GM12874 (cell line): ENCODE measurements at regions not wholly inside any gene's neighbourhood (a gene's known extent, or its start where the extent isn't known, plus 50 kb on each side); places are given as distances from the start of the nearest gene placed in this dataset.

ENCODE experiments used
- TF ChIP-seq, protein P1 (sequence below): IDR thresholded peaks from 2 replicates; pipeline ENCODE4 v1.5.1; 2011; ENCODE audit warnings: low read depth, mild to moderate bottlenecking, control low read depth, low read length, moderate library complexity; ENCODE audit not compliant: insufficient read depth

DNA sequence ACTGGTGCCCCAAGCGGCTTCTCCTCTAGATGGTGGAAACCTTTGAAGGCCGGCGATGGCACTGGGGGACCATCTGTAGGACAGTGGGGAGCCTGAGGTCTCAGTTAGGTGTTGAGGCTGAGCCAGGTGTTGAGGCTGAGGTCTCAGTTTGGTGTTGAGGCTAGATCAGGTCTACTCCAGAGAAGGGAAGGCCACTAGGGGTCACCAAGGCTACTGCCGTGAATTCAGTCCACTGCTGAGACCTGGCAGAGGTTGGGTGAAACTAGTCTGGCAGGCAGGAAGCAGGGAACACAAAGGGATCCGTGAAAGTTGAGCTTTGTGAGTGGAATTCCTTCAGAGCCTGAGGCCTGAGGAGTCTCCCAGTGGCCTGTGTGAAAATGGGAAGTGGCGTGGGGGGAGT, 123.8 kb upstream of the FGF3 start:
- TF ChIP-seq, protein P1, sequence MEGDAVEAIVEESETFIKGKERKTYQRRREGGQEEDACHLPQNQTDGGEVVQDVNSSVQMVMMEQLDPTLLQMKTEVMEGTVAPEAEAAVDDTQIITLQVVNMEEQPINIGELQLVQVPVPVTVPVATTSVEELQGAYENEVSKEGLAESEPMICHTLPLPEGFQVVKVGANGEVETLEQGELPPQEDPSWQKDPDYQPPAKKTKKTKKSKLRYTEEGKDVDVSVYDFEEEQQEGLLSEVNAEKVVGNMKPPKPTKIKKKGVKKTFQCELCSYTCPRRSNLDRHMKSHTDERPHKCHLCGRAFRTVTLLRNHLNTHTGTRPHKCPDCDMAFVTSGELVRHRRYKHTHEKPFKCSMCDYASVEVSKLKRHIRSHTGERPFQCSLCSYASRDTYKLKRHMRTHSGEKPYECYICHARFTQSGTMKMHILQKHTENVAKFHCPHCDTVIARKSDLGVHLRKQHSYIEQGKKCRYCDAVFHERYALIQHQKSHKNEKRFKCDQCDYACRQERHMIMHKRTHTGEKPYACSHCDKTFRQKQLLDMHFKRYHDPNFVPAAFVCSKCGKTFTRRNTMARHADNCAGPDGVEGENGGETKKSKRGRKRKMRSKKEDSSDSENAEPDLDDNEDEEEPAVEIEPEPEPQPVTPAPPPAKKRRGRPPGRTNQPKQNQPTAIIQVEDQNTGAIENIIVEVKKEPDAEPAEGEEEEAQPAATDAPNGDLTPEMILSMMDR, result no peak

GRCh38 chr11:69943506-69943905, 124.3 kb upstream of the FGF3 start:
- TF ChIP-seq, protein P1, result no peak

DNA sequence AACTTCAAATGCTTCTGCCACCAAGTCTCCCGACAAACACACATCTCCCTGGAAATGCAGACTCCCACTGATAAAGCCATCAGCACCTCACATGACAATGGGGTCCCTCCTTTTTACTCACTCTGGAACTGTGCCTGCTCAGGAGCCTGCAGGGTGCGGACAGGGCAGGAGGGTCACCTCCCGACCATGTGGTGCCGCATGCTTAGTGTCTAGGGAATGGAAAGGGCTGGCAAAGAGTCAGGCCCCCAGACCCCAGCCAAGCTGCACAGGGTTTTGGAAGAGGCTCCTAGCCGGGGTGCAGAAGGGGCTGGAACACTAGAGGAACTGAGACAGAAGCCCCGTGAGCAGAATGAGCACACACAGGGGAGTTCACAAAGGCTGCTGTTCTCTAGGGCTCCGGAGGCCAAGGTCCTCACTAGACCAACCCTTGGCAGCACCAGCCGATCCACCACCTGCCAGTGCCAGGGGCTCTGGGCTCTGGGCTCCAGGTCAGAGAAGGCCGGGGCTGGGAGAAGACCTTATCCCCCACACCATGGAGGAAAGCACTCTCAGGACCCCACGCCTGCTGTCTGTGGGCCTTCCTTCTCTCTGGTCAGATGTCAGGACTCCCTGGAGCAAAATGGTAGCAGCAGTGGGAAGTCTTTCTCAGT, 125.1 kb upstream of the FGF3 start:
- TF ChIP-seq, protein P1, result no peak

GRCh38 chr11:69945157-69945556, 125.9 kb upstream of the FGF3 start:
- TF ChIP-seq, protein P1, result no peak

- TF ChIP-seq, protein P1, result no peak
Measured at GRCh38 chr11:69947059-69947792, 128.0 kb upstream of the FGF3 start.

- TF ChIP-seq, protein P1, result no peak
Measured at GRCh38 chr11:69947793-69948255, 128.6 kb upstream of the FGF3 start.

DNA sequence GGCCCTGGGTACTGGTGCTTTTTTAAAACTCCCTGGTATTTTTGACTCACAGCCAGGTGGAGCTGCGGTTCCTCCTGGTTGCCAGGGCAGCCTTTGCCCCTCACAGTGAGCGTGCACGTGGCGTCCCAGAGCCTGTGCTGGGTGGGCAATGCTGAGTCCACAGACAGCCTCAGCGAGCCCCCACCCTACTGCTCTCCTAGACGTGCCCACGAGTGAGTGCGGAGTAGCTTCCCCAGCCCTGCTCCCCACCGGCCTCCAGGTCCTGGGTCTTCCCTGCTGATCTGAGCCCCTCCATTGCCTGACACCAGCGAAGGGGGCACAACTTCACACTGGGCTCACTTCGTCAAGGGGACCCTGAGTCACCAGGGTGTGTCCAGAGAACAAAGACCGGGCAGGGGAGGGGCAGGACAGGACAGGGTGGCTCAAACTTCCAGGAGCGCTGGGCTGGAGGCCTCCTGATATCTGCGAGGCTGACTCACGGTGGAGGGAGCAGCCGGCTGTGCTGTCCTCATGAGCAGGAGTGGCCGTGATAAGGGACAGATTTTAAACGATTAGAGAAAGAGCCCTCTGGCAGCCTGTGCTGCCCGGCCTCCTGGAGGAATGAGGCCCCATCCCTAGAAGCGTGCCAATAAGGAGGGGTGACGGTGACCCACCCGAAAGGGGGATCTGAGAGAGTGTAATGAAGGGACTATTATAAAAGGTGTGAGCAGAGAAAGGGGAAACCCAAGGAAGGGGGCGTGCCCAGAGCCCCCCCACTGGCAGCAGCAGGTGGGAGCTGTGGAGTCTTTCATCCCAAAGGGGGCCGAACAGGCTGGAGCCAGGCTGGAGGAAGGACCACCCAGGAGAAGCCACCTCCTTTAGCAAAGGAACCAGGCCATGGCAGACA, 129.3 kb upstream of the FGF3 start:
- TF ChIP-seq, protein P1, result no peak
